ENCODE measurements at regions not wholly inside any gene's neighbourhood (a gene's known extent, or its start where the extent isn't known, plus 50 kb on each side); places are given as distances from the start of the nearest gene placed in this dataset.

DNA sequence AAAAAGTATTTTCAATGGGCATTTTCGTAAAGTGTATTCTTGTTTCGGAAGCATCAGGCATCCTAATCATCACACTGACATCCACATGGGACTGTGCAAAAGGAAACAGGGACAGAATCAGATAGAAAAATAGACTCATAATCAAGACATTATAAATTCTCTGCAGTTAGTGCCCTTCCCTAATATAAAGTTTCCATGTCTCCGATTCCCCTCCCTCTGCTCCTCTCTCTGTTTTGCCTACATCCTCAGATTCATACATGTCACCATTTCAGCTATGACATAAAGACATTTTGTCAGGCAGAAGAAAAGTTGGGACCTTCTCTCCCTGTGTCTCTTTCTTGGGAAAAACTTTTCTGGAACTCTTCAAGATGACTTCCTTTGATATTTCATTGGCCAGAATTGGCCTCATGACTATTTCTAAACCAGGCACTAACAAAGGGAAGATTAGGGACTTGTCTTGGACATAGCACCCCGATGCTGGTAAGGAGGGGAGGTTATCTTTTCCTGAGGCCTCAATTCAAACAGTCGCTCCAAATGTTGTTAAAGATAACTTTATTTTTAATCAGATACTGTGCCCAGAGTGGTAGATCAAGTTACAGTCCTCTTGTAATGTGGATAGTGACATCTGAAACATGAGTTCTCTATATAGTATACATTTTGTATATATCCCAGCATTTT lies 212.1 kb upstream of the BTG1 start:
- H3K9me3 ChIP-seq: no peaks in the 10 kb centered on the region
- TF ChIP-seq, protein P1, sequence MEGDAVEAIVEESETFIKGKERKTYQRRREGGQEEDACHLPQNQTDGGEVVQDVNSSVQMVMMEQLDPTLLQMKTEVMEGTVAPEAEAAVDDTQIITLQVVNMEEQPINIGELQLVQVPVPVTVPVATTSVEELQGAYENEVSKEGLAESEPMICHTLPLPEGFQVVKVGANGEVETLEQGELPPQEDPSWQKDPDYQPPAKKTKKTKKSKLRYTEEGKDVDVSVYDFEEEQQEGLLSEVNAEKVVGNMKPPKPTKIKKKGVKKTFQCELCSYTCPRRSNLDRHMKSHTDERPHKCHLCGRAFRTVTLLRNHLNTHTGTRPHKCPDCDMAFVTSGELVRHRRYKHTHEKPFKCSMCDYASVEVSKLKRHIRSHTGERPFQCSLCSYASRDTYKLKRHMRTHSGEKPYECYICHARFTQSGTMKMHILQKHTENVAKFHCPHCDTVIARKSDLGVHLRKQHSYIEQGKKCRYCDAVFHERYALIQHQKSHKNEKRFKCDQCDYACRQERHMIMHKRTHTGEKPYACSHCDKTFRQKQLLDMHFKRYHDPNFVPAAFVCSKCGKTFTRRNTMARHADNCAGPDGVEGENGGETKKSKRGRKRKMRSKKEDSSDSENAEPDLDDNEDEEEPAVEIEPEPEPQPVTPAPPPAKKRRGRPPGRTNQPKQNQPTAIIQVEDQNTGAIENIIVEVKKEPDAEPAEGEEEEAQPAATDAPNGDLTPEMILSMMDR (IDR thresholded peaks at IDR 0.05; ENCODE audit: low read depth, low read length): no peak
- H3K4me1 ChIP-seq: no peaks in the 10 kb centered on the region
- no peaks in the 10 kb centered on the region for H3K36me3 ChIP-seq
- H3K4me3 ChIP-seq (ENCODE audit: low read depth, low read length): no peak overlapping the region
- DNase-seq: no peak
- H3K27me3 ChIP-seq: no peaks in the 10 kb centered on the region

DNA sequence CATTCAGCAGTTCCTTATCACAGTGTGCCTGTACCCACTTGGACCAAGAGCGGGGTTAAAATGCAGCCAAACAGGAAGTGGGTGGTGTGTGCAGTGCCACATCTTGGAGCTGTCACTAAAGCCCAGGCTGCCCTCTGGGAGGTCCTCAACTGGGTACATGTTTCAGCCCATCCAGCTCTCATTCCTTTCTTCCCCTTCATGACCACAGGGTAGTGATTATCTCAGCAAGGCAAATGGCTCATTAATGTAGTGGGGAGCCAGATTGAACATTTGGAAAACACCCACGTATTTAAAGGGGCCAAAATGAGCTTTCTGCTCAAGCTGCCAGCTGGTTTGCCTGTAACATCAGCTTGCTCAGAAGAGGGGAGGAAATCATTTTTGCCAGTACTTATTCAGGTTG lies 210.8 kb upstream of the BTG1 start:
- Histone ChIP-seq H3K4me1 (no peaks in the 10 kb centered on the region), H3K36me3 (no peaks in the 10 kb centered on the region), H3K27me3 (no peaks in the 10 kb centered on the region), H3K9me3 (no peaks in the 10 kb centered on the region), H3K4me3 (ENCODE audit: low read depth, low read length) (no peak overlapping the region)
- TF ChIP-seq, protein P1 (IDR thresholded peaks at IDR 0.05; ENCODE audit: low read depth, low read length): no peak
- no peak for DNase-seq

DNA sequence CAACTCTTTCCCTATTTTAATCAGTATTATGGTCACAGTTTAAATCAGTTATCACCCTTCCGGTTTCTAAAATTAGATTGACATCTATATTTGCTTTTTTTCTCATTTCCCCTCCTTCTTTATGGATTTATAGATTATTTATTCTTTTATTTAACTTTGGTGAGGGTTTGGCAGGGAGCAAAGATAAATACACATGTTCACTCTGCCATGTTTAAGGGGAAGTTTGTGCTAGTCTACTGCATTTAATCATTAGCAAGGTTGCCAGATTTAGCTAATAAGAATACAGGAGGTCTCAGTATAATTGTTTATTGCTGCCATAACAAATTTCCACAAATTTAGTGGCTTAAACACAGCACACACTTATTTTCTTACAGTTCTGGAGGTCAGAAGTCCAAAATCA lies 204.0 kb upstream of the BTG1 start:
- TF ChIP-seq, protein P1 (IDR thresholded peaks at IDR 0.05; ENCODE audit: low read depth, low read length): no peak
- Histone ChIP-seq H3K27me3 (no peaks in the 10 kb centered on the region), H3K9me3 (no peaks in the 10 kb centered on the region), H3K4me1 (no peaks in the 10 kb centered on the region), H3K4me3 (ENCODE audit: low read depth, low read length) (no peak overlapping the region), H3K36me3 (no peaks in the 10 kb centered on the region)
- DNase-seq: no peak

DNA sequence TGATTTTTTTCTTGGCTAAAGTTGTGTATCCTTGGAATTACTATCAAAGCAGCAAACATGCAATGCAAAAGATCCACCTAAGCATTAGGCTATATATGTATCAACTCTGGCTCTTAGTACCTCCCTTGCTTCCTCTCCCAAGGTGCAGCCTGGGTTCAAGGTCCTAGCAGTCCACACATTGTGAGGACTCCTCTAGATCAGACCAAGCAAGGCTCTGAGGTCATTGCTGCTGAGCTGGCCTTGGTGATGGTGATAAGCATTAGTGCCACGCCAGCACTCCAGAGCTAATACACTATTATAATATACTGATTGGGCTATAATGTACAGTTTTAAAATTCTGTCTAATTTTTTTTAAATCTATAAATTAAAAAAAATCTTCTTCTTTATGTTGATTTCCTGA lies 196.9 kb upstream of the BTG1 start:
- no peaks in the 10 kb centered on the region for H3K36me3 ChIP-seq
- H3K4me3 ChIP-seq (ENCODE audit: low read depth, low read length): no peak overlapping the region
- H3K9me3 ChIP-seq: no peaks in the 10 kb centered on the region
- TF ChIP-seq, protein P1 (IDR thresholded peaks at IDR 0.05; ENCODE audit: low read depth, low read length): no peak
- no peaks in the 10 kb centered on the region for H3K27me3 ChIP-seq
- peaks cover 11% of the 10 kb centered on the region for H3K4me1 ChIP-seq
- DNase-seq: no peak

DNA sequence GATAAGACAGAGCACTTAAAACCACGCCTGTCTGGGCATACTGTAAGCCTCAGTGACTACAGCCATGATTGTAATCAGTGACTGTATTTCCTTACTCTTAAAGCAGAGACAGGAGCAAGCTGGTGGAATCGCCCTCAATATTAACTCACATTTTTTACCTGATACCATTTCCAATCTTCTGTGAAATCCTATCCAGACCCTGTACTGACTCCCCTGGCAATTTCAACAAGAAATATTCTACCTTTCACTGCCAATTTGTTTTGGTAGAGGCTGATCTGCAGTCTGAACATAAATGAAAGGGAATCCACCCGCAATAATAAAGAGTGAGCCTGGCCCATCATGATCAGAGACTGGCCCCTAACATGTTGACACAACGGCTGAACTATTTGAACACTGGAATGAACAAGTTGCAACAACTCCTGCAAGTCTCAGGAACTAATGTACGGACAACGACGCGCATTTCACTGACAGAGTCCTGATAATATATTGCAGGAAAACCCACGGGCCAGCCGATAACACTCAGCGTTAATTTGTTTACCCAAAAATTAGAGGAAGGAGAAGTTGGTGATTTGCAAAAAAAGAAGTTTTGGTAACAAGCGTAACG lies 195.5 kb upstream of the BTG1 start:
- H3K9me3 ChIP-seq: no peaks in the 10 kb centered on the region
- TF ChIP-seq, protein P1 (IDR thresholded peaks at IDR 0.05; ENCODE audit: low read depth, low read length): no peak
- H3K4me1 ChIP-seq: peaks cover 11% of the 10 kb centered on the region
- H3K4me3 ChIP-seq (ENCODE audit: low read depth, low read length): peak overlapping the region; percentile 54
- no peaks in the 10 kb centered on the region for H3K36me3 ChIP-seq
- H3K27me3 ChIP-seq: no peaks in the 10 kb centered on the region
- DNase-seq: peak; percentile 48

DNA sequence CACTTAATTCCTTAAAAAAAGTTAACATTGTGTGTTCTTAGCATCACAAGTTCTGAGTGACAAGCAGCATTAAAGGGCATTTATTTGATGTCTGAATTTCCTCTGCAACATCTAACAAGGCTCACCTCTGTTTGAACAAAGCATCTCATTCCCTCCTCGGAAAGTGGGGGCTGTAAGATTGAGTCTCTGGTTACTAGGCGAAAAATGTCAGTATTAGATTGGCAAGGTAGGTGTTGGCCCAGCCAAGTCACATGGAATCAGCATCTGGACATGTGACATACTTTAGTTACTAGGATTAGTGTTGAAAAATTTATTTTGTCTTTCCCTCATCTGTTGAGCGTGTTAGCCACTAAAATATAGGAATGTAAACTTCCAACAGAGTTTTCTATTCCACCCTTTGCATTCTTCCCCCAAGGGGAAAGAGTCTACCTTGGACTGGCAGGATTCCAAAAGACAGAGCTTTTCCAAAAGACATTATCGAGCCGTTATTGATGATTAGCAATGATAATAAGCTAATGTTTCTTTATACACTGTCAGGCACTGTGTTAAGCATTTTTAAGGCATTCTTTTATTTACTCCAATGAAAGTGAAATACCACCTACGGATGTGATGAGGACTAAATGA lies 194.9 kb upstream of the BTG1 start:
- TF ChIP-seq, protein P1 (IDR thresholded peaks at IDR 0.05; ENCODE audit: low read depth, low read length): no peak
- no peaks in the 10 kb centered on the region for H3K36me3 ChIP-seq
- DNase-seq: no peak
- H3K27me3 ChIP-seq: no peaks in the 10 kb centered on the region
- no peaks in the 10 kb centered on the region for H3K9me3 ChIP-seq
- H3K4me1 ChIP-seq: peaks cover 11% of the 10 kb centered on the region
- peak overlapping the region; percentile 54 for H3K4me3 ChIP-seq (ENCODE audit: low read depth, low read length)

Measured in BE2C (cell line).